BJ (cell line): ENCODE measurements at regions not wholly inside any gene's neighbourhood (a gene's known extent, or its start where the extent isn't known, plus 50 kb on each side); places are given as distances from the start of the nearest gene placed in this dataset.

ENCODE experiments used
- CTCF ChIA-PET: fragments of 350-600 bp; formaldehyde crosslinking; extraction: SDS; loops from one replicate; lab custom pipeline; 2021; ENCODE audit warnings: antibody characterized with exemption, inconsistent platforms; lab: Yijun Ruan, JAX
- POLR2A ChIA-PET: fragments of 300-600 bp; sonication (Branson Sonifier 250); formaldehyde crosslinking; extraction: SDS; loops from one replicate; lab custom pipeline; 2021; ENCODE audit warnings: antibody characterized with exemption; lab: Charles Lee
- DNase-seq: peaks from one replicate; pipeline ENCODE4 v3.0.0-alpha.2; 2011; ENCODE audit warnings: low read depth
- H3K27me3 ChIP-seq: 2 replicates; pipeline ENCODE4 v1.6.0; 2011; ENCODE audit warnings: low read length; ENCODE audit not compliant: control insufficient read depth, insufficient read depth
- H3K36me3 ChIP-seq: 2 replicates; pipeline ENCODE4 v1.5.1; 2011; ENCODE audit warnings: low read length; ENCODE audit not compliant: control insufficient read depth, insufficient read depth
- H3K4me3 ChIP-seq: 2 replicates; pipeline ENCODE4 v1.5.1; 2011; ENCODE audit warnings: low read depth, mild to moderate bottlenecking, control low read depth, low read length
- TF ChIP-seq, protein P1 (sequence below): IDR thresholded peaks from 2 replicates; pipeline ENCODE4 v1.5.1; 2011; ENCODE audit warnings: low read depth, mild to moderate bottlenecking, control low read depth, inconsistent platforms, low read length, moderate library complexity; ENCODE audit not compliant: insufficient read depth

GRCh38 chr5:120160124-120160895 lies 303.8 kb upstream of the PRR16 start:
- CTCF ChIA-PET: no interaction called here
- TF ChIP-seq, protein P1, sequence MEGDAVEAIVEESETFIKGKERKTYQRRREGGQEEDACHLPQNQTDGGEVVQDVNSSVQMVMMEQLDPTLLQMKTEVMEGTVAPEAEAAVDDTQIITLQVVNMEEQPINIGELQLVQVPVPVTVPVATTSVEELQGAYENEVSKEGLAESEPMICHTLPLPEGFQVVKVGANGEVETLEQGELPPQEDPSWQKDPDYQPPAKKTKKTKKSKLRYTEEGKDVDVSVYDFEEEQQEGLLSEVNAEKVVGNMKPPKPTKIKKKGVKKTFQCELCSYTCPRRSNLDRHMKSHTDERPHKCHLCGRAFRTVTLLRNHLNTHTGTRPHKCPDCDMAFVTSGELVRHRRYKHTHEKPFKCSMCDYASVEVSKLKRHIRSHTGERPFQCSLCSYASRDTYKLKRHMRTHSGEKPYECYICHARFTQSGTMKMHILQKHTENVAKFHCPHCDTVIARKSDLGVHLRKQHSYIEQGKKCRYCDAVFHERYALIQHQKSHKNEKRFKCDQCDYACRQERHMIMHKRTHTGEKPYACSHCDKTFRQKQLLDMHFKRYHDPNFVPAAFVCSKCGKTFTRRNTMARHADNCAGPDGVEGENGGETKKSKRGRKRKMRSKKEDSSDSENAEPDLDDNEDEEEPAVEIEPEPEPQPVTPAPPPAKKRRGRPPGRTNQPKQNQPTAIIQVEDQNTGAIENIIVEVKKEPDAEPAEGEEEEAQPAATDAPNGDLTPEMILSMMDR: no peak
- POLR2A ChIA-PET: no interaction called here
- no peaks in the 10 kb centered on the region for H3K36me3 ChIP-seq
- H3K4me3 ChIP-seq: no peak overlapping the region
- H3K27me3 ChIP-seq: no peaks in the 10 kb centered on the region
- DNase-seq: no peak

GRCh38 chr5:120162321-120162720 lies 301.8 kb upstream of the PRR16 start:
- TF ChIP-seq, protein P1: no peak
- ChIA-PET POLR2A (no interaction called here), CTCF (no interaction called here)
- H3K27me3 ChIP-seq: no peaks in the 10 kb centered on the region
- H3K4me3 ChIP-seq: no peak overlapping the region
- no peaks in the 10 kb centered on the region for H3K36me3 ChIP-seq
- no peak for DNase-seq

DNA sequence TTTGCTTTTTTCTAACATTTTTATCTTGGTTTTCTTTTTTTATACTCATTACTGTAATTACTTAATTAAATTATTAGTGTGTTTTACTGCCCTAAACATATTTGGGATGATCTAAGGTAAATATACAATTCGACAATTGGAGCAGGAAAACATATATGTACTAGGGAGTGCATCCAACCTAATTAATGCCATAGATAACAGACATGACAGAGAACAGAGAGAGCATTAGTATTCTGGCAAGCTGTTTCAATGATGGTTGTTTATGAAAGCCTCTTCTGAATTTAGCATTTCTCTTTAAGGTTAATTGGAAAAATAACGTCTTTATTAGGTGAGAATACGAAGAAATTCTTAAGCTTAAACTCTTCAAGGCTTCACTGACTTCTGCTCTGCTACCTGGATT lies 300.1 kb upstream of the PRR16 start:
- POLR2A ChIA-PET: no interaction called here
- Histone ChIP-seq H3K27me3 (no peaks in the 10 kb centered on the region), H3K36me3 (no peaks in the 10 kb centered on the region), H3K4me3 (no peak overlapping the region)
- TF ChIP-seq, protein P1: no peak
- CTCF ChIA-PET: no interaction called here
- DNase-seq: no peak

DNA sequence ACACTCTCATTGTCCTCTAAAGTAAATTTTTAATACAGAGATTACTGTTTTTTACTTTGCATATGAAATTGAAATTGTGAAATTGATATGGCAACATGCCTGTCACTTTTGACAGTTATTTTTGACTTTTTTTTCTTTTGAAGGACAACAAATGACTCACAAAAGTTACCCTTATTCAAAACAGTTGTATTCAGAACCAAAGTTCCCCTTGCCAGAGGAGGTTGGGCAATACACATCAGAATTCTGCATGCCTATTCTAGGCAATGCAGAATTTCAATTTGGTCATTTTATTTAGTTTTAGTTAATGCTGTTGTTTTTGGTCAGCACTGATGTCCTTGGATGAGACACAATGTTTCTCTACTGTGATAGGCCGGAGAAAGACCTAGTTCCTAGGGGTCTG lies 299.1 kb upstream of the PRR16 start:
- CTCF ChIA-PET: no interaction called here
- DNase-seq: no peak
- TF ChIP-seq, protein P1: no peak
- Histone ChIP-seq H3K36me3 (no peaks in the 10 kb centered on the region), H3K4me3 (no peak overlapping the region), H3K27me3 (no peaks in the 10 kb centered on the region)
- POLR2A ChIA-PET: no interaction called here

GRCh38 chr5:120173125-120173524 lies 291.0 kb upstream of the PRR16 start:
- no peak overlapping the region for H3K4me3 ChIP-seq
- CTCF ChIA-PET: no interaction called here
- no peaks in the 10 kb centered on the region for H3K27me3 ChIP-seq
- DNase-seq: no peak
- H3K36me3 ChIP-seq: no peaks in the 10 kb centered on the region
- POLR2A ChIA-PET: no interaction called here
- TF ChIP-seq, protein P1: no peak
